T47D (cell line): ENCODE measurements at regions not wholly inside any gene's neighbourhood (a gene's known extent, or its start where the extent isn't known, plus 50 kb on each side); places are given as distances from the start of the nearest gene placed in this dataset.
"Not testable (repeated sequence)": the region's sequence is repeated elsewhere in the genome, so short reads cannot be mapped to it uniquely, and the experiment has no call there.

ENCODE experiments used
- DNase-seq, 2 experiments: peaks; one replicate each; pipeline versions ENCODE4 v3.0.0 to v3.0.0-alpha.2; 2011 to 2012; ENCODE audit warnings: low read depth in 1 of 2, low spot score in 1 of 2
- JUND ChIP-seq: IDR thresholded peaks from 2 replicates; pipeline ENCODE4 v1.6.1; 2012; ENCODE audit warnings: low read depth
- in situ Hi-C: cut with HindIII; loops from 2 replicates; pipeline ENCODE4 v1.10.0; 2016; ENCODE audit warnings: low sequenced_read_pairs, low pct_unique_long_range_greater_than_20kb

DNA sequence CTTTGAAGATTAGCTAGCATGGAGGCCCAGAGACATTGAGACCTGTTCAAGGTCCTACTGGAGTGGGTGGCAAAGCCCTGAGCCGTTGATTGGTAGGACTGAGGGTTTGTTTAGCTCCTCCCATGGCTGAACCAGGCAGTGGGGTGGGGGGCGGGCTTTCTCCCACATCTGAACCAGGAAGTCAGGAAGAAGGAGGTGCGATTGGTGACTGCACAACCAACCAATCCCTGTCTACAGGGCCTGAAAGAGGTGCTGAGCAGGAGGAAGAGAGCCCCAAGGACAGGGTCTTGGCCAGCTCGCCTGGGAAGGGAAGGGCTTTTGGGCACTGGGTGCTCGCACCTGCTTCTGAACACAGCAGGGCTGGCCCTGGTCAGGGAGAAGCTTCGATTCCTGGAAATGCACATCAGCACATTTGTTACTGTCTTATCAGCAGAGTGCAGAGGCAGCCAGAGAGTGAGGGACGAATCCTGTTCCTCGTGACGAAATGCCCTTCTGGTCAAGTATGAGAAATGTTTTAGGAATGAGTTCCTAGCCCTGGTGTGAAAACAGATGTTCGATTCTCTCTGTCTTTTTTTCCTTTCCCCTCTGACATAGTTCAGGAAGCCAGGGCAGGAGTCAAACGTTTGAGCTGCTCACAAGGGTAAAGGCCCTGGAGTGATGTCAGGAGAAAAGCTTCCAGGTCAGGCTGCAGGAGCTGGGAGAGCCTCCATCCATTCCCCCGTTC is 294.8 kb upstream of the KLF4 start:
- in situ Hi-C loops = no loop called here
- TF ChIP-seq JUND = no peak
- DNase-seq = peak in 1 of 2 experiments; percentile 20

DNA sequence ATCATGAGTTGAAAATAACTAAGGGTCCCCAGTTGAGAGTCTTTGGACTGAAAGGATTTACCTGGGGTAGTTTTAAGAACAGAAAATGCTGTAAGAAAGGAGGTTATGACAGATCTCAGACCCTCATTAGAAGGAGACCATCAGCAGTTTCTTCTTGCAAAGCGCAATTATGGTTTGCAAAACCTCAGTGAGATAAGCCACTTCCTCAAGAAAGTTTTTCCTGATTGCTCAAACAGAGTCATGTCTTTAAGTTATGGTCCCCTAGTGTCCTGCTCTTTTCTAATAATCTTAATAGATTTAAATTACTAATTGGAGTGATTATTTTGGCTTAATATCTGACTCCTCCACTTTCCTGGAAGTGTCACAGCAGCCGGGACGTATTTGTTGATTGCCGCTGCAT is 293.2 kb upstream of the KLF4 start:
- DNase-seq = no peak
- in situ Hi-C loops = no loop called here
- TF ChIP-seq JUND = no peak

DNA sequence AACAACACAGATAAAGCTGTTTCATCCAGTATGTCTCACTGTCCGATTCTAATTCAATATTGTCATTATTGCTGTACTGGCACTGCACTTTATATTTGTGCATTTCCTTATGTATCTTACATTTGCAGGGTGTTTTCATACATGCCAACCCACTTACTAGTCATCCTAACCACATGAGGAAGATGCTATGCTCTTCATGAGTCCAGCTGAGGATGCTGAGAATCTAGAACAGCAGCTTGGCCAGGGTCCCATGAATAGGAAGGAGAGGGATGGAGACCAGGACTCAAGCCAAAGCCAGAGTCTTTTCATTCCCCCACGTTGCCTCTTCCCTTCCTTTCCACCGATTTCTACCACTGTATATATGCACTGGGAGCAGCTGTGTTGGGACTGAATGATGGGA is 292.8 kb upstream of the KLF4 start:
- no peak for TF ChIP-seq JUND

DNA sequence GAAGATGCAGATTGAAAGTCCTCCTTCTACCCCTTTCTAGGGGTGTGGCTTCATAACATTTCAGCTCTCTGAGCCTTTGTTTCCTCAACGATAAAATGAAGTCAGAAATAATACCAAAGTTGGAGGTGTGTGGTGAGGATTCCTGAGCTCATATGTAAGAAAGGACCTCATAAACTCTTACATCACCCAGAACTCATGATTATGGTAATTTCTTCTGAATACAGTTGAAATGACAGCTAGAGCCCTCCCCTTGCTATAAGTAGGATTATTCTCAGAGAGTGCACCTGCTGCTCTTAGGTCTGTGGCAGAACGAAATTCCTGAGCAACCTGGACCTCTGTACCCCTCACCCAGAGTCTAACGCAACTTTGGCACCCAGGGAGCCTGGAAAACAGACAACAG is 291.4 kb upstream of the KLF4 start:
- in situ Hi-C loops = no loop called here
- TF ChIP-seq JUND = no peak

More for the DNA sequence above, 292.8 kb upstream of the KLF4 start:
- in situ Hi-C loops = no loop called here
- DNase-seq = no peak

GRCh38 chr9:107779731-107780130 is 290.2 kb upstream of the KLF4 start:
- in situ Hi-C loops = no loop called here
- no peak for TF ChIP-seq JUND
- DNase-seq = no peak

More for the DNA sequence above, 291.4 kb upstream of the KLF4 start:
- DNase-seq = no peak

DNA sequence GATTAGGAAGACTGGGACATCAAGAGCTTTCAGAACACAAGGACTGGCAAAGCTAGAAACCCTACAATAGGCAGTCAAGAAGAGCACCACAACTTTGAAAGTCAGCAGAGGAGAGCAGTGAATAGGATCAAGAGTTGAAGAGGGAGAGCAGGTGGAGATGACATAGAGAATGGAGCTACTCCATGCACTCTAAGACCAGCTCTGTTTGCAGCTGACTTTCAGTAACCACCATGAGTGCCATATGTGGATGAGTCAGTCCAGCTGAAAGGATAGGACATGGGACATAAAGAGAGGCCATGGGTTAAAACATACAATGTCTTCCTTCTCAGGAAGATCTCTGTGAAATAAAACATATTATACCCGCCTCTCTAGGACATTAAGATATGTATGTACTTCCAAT is 289.1 kb upstream of the KLF4 start:
- no peak for DNase-seq
- in situ Hi-C loops = no loop called here
- TF ChIP-seq JUND = no peak

DNA sequence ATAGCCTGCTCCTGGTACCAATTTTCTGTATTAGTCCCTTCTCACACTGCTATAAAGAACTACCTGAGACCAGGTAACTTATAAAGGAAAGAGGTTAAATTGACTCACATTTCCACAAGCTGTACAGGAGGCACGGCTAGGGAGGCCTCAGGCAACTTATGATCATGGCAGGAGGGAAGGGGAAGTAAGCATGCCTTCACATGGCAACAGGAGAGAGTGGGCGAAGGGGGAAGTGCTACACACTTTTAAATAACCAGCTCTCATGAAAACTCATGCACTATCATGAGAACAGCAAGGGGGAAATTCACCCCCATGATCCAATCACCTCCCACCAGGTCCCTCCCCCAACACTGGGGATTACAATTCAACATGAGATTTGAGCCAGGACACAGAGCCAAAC is 284.5 kb upstream of the KLF4 start:
- DNase-seq, in situ Hi-C loops: not testable (repeated sequence)

GRCh38 chr9:107772988-107773387 is 283.4 kb upstream of the KLF4 start:
- in situ Hi-C loops = no loop called here
- no peak for TF ChIP-seq JUND

GRCh38 chr9:107770716-107771115 is 281.1 kb upstream of the KLF4 start:
- TF ChIP-seq JUND = no peak
- in situ Hi-C loops = no loop called here
- no peak for DNase-seq

More at GRCh38 chr9:107772988-107773387, 283.4 kb upstream of the KLF4 start:
- DNase-seq = no peak

DNA sequence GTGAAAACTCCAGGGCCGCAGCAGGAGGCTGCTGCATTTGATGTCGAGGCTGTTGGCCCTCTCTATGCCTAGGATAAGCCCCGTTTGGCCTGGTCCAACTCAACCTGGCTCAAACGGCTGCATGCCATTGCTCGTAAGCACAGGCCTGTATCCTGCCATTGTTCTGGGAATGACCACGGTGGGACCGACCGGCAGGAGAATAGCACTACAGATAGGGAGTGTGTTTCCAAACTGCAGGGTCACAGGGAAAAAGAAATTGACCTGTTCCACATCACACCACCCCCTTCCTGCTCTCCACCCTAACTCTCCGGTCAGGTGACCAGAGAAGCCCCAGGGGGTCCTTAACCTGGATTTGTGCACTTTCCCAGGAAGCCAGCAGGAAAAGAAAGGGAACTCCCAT is 278.7 kb upstream of the KLF4 start:
- in situ Hi-C loops = no loop called here
- no peak for DNase-seq
- no peak for TF ChIP-seq JUND

DNA sequence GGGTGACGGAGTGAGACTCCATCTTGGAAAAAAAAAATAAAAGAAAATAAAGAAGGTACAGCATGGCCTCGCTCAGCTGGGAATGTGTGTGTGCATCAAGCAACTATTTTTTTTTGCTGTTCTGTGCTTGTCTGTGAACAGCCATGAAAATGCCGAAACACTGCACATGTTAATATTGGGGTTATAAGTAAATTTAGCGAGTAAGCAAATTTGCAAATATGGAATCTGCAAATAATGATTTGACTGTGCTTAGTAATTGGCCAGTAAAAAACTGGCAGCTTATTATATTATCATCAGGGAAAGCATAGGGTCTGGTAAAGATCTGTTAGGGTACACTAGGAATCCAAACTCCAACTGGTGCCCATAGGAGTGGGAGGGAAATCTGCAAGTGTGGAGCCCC is 278.1 kb upstream of the KLF4 start:
- in situ Hi-C loops = no loop called here
- no peak for TF ChIP-seq JUND

DNA sequence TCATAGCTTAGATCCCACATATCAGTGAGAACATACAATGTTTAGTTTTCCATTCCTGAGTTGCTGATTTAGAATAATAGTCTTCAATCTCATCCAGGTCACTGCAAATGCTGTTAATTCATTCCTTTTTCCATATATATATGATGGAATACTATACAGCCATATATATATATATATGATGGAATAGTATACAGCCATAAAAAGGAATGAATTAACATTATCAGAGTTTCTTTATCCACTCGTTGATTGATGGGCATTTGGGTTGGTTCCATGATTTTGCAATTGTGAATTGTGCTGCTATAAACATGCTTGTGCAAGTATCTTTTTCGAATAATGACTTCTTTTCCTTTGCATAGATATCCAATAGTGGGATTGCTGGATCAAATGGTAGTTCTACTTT is 273.9 kb upstream of the KLF4 start:
- DNase-seq, in situ Hi-C loops: not testable (repeated sequence)

More for the DNA sequence above, 278.1 kb upstream of the KLF4 start:
- DNase-seq = no peak

DNA sequence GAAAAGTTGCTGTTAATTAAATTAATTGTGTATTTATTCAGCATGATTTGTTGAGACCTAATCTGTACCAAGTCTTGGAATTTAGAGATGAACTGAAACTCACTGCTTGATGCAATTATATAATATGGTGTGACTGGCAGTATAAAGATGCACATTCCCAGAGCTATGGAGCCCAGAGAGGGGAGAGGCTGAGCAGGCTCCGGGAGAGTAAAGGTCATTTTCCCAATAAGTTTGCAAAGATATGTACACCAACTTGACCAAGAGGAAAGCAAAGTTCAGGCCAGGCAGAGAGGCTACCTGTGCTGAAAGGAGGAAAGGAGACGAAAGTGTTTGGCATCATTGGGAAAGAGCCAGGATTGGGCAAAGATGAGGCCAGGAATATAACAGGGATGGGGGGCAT is 271.7 kb upstream of the KLF4 start:
- in situ Hi-C loops = no loop called here
- no peak for TF ChIP-seq JUND
- DNase-seq = no peak
